HepG2 (cell line): ENCODE measurements at regions not wholly inside any gene's neighbourhood (a gene's known extent, or its start where the extent isn't known, plus 50 kb on each side); places are given as distances from the start of the nearest gene placed in this dataset.
A peak's percentile ranks its signal among the peaks of the same experiment; 100 is the strongest.
"Not testable (repeated sequence)": the region's sequence is repeated elsewhere in the genome, so short reads cannot be mapped to it uniquely, and the experiment has no call there.

Source experiments
- ATAC-seq: fragments of 200-7000 bp; cut with Tn5 transposase; 3 replicates; pipeline ENCODE4 v1.9.1; 2020; ENCODE audit warnings: mild to moderate bottlenecking, moderate library complexity
- BruUV-seq: library from RNA; stranded (reverse); fragments of 400-500 nt; replicated peaks from 2 replicates; lab custom pipeline; 2021; lab: Mats Ljungman, UMichigan
- CTCF ChIA-PET: fragments of 300-600 bp; formaldehyde crosslinking; extraction: SDS; loops from one replicate; lab custom pipeline; 2021; ENCODE audit warnings: low total read pairs, inconsistent platforms, low intra/inter-chr PET ratio; lab: Yijun Ruan, JAX
- POLR2A ChIA-PET: fragments of 350-600 bp; sonication (Branson Sonifier 250); formaldehyde crosslinking; loops from one replicate; lab custom pipeline; 2020; ENCODE audit warnings: antibody characterized with exemption, inconsistent platforms; lab: Yijun Ruan, JAX
- DNase-seq: peaks from one replicate; pipeline ENCODE4 v3.0.0-alpha.2; 2015; ENCODE audit warnings: low spot score
- FAIRE-seq: peaks from 3 replicates; lab custom pipeline; 2011; peaks lifted over from hg19 to GRCh38; lab: Jason Lieb, UNC
- H2AFZ ChIP-seq: one replicate; pipeline ENCODE4 v1.6.1; 2011; ENCODE audit warnings: low read length, inconsistent platforms
- H3K27ac ChIP-seq: fragments of 300-600 bp; 3 replicates; pipeline ENCODE4 v1.8.0; 2011; ENCODE audit warnings: mixed run types, mild to moderate bottlenecking, mixed read lengths, low read length, inconsistent platforms; ENCODE audit not compliant: insufficient read depth; ENCODE audit errors: extremely low read length
- H3K27me3 ChIP-seq, 2 experiments: fragments of 200-600 bp in 1 of 2; 2 replicates in 1 of 2; 3 replicates in 1 of 2; pipeline versions ENCODE4 v1.6.0 to v1.8.0; 2011; ENCODE audit warnings: low read length in 2 of 2, mild to moderate bottlenecking in 2 of 2, moderate library complexity in 2 of 2, inconsistent platforms in 1 of 2; ENCODE audit not compliant: insufficient read depth in 2 of 2, control insufficient read depth in 1 of 2
- H3K36me3 ChIP-seq, 2 experiments: fragments of 200-600 bp in 1 of 2; replicated peaks in 1 of 2; 2 replicates in 1 of 2; 3 replicates in 1 of 2; pipeline versions ENCODE4 v1.5.1 to v1.8.0; 2011; ENCODE audit warnings: low read length in 2 of 2, inconsistent platforms in 1 of 2; ENCODE audit not compliant: insufficient read depth in 2 of 2, control insufficient read depth in 1 of 2
- H3K4me1 ChIP-seq: 2 replicates; pipeline ENCODE4 v1.5.1; 2012; ENCODE audit warnings: low read length, inconsistent platforms; ENCODE audit not compliant: insufficient read depth
- H3K4me2 ChIP-seq: 2 replicates; pipeline ENCODE4 v1.6.0; 2011; ENCODE audit warnings: low read depth, low read length, inconsistent platforms
- H3K4me3 ChIP-seq, 3 experiments: fragments of 200-600 bp in 1 of 3; sonication (generic), shearing (Covaris generic) in 1 of 3; replicated peaks in 1 of 3; 2 replicates each; pipeline ENCODE4 v1.5.1; 2011 to 2016; ENCODE audit warnings: low read length in 3 of 3, inconsistent platforms in 2 of 3, low read depth in 2 of 3, mild to moderate bottlenecking in 2 of 3, control low read depth in 1 of 3, mixed read lengths in 1 of 3; ENCODE audit not compliant: insufficient read depth in 1 of 3
- H3K79me2 ChIP-seq: one replicate; pipeline ENCODE4 v1.6.1; 2011; ENCODE audit warnings: low read length, inconsistent platforms; ENCODE audit not compliant: insufficient read depth
- H3K9ac ChIP-seq: 2 replicates; pipeline ENCODE4 v1.6.0; 2011; ENCODE audit warnings: mild to moderate bottlenecking, low read depth, low read length, inconsistent platforms; ENCODE audit not compliant: insufficient read depth
- H3K9me3 ChIP-seq: 2 replicates; pipeline ENCODE4 v1.5.1; 2012; ENCODE audit warnings: mild to moderate bottlenecking, low read length
- H4K20me1 ChIP-seq: 2 replicates; pipeline ENCODE4 v1.6.0; 2011; ENCODE audit warnings: inconsistent platforms, mild to moderate bottlenecking, low read length, moderate library complexity; ENCODE audit not compliant: insufficient read depth
- ATF4 ChIP-seq, 2 experiments: fragments of 450-650 bp in 1 of 2; sonication (generic) in 1 of 2; formaldehyde crosslinking; IDR thresholded peaks; 2 replicates each; pipeline versions ENCODE4 v1.5.0 to v1.8.0; 2020 to 2022; ENCODE audit warnings: mild to moderate bottlenecking in 1 of 2, missing genetic modification reagents in 1 of 2
- CEBPB ChIP-seq: IDR thresholded peaks from 2 replicates; pipeline ENCODE4 v1.6.1; 2011; ENCODE audit warnings: low read depth, low read length, improper control_type of control experiment, borderline replicate concordance
- CENPT ChIP-seq: sonication (generic); formaldehyde crosslinking; IDR thresholded peaks from 2 replicates; pipeline ENCODE4 v1.8.0; 2022; ENCODE audit warnings: low read depth, mild to moderate bottlenecking, moderate library complexity, missing genetic modification reagents
- EEA1 ChIP-seq: sonication (generic); formaldehyde crosslinking; IDR thresholded peaks from 2 replicates; pipeline ENCODE4 v1.5.1; 2020; ENCODE audit warnings: mild to moderate bottlenecking, missing genetic modification reagents, borderline replicate concordance
- FIP1L1 ChIP-seq: fragments of 200-400 bp; formaldehyde crosslinking; IDR thresholded peaks from 2 replicates; pipeline ENCODE4 v1.6.1; 2018; ENCODE audit warnings: low read depth, mild to moderate bottlenecking, low read length, moderate library complexity, borderline replicate concordance; ENCODE audit not compliant: insufficient read depth
- MAFG ChIP-seq: sonication (generic); formaldehyde crosslinking; IDR thresholded peaks from 2 replicates; pipeline ENCODE4 v1.5.1; 2020; ENCODE audit warnings: mild to moderate bottlenecking, missing genetic modification reagents
- MIER2 ChIP-seq: IDR thresholded peaks from 2 replicates; pipeline ENCODE4 v1.6.1; 2016; ENCODE audit warnings: missing biosample characterization, missing genetic modification reagents
- ZNF562 ChIP-seq: sonication (generic); formaldehyde crosslinking; IDR thresholded peaks from 2 replicates; pipeline ENCODE4 v1.8.0; 2022; ENCODE audit warnings: missing genetic modification reagents, borderline replicate concordance
- ZNF639 ChIP-seq: conservative IDR thresholded peaks from 2 replicates; pipeline ENCODE4 v1.6.1; 2018; ENCODE audit warnings: missing genetic modification reagents
- WGBS: methylation state at CpG from one replicate; pipeline ENCODE4 v1.1.6; 2017; ENCODE audit warnings: low lambda C conversion rate; 5-methylcytosine and 5-hydroxymethylcytosine counted together
- in situ Hi-C: cut with HindIII; loops from 2 replicates; pipeline ENCODE4 v1.10.0; 2017; ENCODE audit warnings: low pct_unique_long_range_greater_than_20kb; ENCODE audit not compliant: extremely low pct_ligation_motif_present
- intact Hi-C: fragments of 100-400 bp; cut with micrococcal nuclease; formaldehyde crosslinking; loops from one replicate; pipeline ENCODE4 v1.10.0; 2022; ENCODE audit not compliant: unreplicated experiment
- TF ChIP-seq, protein P1 (sequence below): sonication (generic); formaldehyde crosslinking; IDR thresholded peaks from 2 replicates; pipeline ENCODE4 v1.5.0; 2020; ENCODE audit warnings: mild to moderate bottlenecking, missing genetic modification reagents

DNA sequence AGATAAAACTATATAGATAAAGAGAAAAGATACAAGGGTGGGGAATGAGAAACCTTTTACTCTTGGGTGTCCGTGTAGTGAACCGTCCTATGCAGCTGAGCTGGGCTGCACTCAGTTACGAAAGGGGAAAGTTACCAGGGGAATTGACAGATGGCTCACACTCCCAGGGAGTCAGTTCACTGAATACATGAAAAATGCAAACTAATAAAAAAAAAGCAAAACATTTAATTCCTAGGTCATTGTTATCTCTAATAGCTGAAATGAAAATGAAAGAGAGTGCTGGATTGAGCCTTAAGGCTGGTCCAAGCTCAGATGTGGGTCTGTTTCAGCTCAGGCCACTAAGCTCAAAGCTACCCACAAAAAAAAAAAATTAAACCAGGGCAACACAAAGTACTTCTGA is 138.0 kb downstream of the THBS2 start (continued):
- TF ChIP-seq ZNF639: no peak
- no peak for TF ChIP-seq FIP1L1
- TF ChIP-seq EEA1 (CRISPR knock-in tag): no peak
- no peak for TF ChIP-seq ZNF562
- no peak for TF ChIP-seq MIER2 (CRISPR knock-in tag)
- TF ChIP-seq CENPT (CRISPR knock-in tag): no peak
- no peak for TF ChIP-seq ATF4 (CRISPR knock-in tag; IDR thresholded peaks at IDR 0.05)
- TF ChIP-seq MAFG (CRISPR knock-in tag): no peak
- TF ChIP-seq, protein P1, sequence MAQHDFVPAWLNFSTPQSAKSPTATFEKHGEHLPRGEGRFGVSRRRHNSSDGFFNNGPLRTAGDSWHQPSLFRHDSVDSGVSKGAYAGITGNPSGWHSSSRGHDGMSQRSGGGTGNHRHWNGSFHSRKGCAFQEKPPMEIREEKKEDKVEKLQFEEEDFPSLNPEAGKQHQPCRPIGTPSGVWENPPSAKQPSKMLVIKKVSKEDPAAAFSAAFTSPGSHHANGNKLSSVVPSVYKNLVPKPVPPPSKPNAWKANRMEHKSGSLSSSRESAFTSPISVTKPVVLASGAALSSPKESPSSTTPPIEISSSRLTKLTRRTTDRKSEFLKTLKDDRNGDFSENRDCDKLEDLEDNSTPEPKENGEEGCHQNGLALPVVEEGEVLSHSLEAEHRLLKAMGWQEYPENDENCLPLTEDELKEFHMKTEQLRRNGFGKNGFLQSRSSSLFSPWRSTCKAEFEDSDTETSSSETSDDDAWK (CRISPR knock-in tag): no peak

DNA sequence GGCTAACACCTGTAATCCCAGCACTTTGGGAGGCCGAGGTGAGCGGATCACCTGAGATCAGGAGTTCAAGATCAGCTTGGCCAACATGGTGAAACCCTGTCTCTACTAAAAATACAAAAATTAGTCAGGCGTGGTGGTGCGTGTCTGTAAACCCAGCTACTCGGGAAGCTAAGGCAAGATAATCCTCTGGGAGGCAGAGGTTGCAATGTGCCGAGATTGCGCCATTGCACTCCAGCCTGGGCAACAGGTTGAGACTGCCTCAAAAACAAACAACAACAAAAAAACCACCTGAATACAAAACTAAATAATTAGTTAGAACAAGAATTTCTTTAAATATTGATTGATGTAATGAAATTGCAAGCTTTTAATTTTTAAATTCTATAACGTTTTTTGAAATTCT is 139.0 kb downstream of the THBS2 start:
- H3K4me3 ChIP-seq, FAIRE-seq, CTCF ChIA-PET, H3K9ac ChIP-seq, H3K36me3 ChIP-seq, in situ Hi-C loops, H3K27ac ChIP-seq: not testable (repeated sequence)
- peak; percentile 38; the same call in 1 of the 2 replicates for TF ChIP-seq CEBPB
- TF ChIP-seq, all 625 proteins: peak for 1; not testable (repeated sequence) for 624
- BruUV-seq, intact Hi-C loops, H3K4me1 ChIP-seq, H2AFZ ChIP-seq, H3K4me2 ChIP-seq, ATAC-seq, DNase-seq, POLR2A ChIA-PET, H4K20me1 ChIP-seq, H3K79me2 ChIP-seq, H3K9me3 ChIP-seq: not testable (repeated sequence)
- 26% methylated on average over 8 of the region's 8 CpGs for WGBS
- H3K27me3 ChIP-seq: peaks cover 0 to 22% of the 10 kb centered on the region in 2 experiments; a peak in 2 of 5 replicates
